Stomach (tissue), 8 donors: ENCODE measurements at regions not wholly inside any gene's neighbourhood (a gene's known extent, or its start where the extent isn't known, plus 50 kb on each side); places are given as distances from the start of the nearest gene placed in this dataset.

Experiments used
- DNase-seq, 2 donors: peaks; one replicate each; pipeline versions ENCODE4 v3.0.0 to v3.0.0-alpha.2; 2013 to 2019
- H3K27ac ChIP-seq, 5 donors: fragments of 200-600 bp in 4 of 5; sonication (generic) in 4 of 5; one replicate each; pipeline ENCODE4 v1.5.1; 2013 to 2019; ENCODE audit warnings: mild to moderate bottlenecking in 1 of 5, moderate library complexity in 1 of 5
- H3K27me3 ChIP-seq, 3 donors: fragments of 200-600 bp; sonication (generic); one replicate each; pipeline ENCODE4 v1.5.1; 2017 to 2019; ENCODE audit warnings: mixed run types in 1 of 3
- H3K36me3 ChIP-seq, 4 donors: fragments of 200-600 bp; sonication (generic); 1 replicate in 3 of 4; 2 replicates in 1 of 4; pipeline ENCODE4 v1.5.1; 2016 to 2019
- H3K4me1 ChIP-seq, 4 donors: fragments of 200-600 bp; sonication (generic); one replicate each; pipeline ENCODE4 v1.5.1; 2016 to 2019
- H3K4me3 ChIP-seq, 4 donors: fragments of 200-600 bp; sonication (generic) in 3 of 4; one replicate each; pipeline ENCODE4 v1.5.1; 2016 to 2019; ENCODE audit warnings: mild to moderate bottlenecking in 1 of 4
- H3K9me3 ChIP-seq, 4 donors: fragments of 200-600 bp; sonication (generic); one replicate each; pipeline ENCODE4 v1.5.1; 2016 to 2019
- CTCF ChIP-seq, 7 experiments: fragments of 450-650 bp in 4 of 7; fragments of 200-600 bp in 3 of 7; sonication (generic) in 3 of 7; IDR thresholded peaks; one replicate each; pipeline ENCODE4 v1.5.1; 2016 to 2019; ENCODE audit warnings: antibody characterized with exemption in 7 of 7, control low read depth in 2 of 7, mild to moderate bottlenecking in 1 of 7
- EP300 ChIP-seq: sonication (generic); formaldehyde crosslinking; IDR thresholded peaks from one replicate; pipeline ENCODE4 v1.6.1; 2017; ENCODE audit warnings: antibody characterized with exemption
- POLR2A ChIP-seq, 4 donors: fragments of 450-650 bp; IDR thresholded peaks; one replicate each; pipeline ENCODE4 v1.6.1; 2016; ENCODE audit warnings: antibody characterized with exemption in 4 of 4, control low read depth in 2 of 4, mild to moderate bottlenecking in 1 of 4, moderate library complexity in 1 of 4
- POLR2AphosphoS5 ChIP-seq, 3 donors: sonication (generic); formaldehyde crosslinking; IDR thresholded peaks; one replicate each; pipeline ENCODE4 v1.6.1; 2016; ENCODE audit warnings: antibody characterized with exemption in 3 of 3
- WGBS, 5 donors: extraction: QIAGEN DNeasy Blood & Tissue Kit in 3 of 5; methylation state at CpG; one replicate each; pipeline versions ENCODE4 v1.1.5 to v1.1.7; 2013 to 2018; 5-methylcytosine and 5-hydroxymethylcytosine counted together
- intact Hi-C: fragments of 100-400 bp; cut with DNase I; formaldehyde crosslinking; loops from one replicate; pipeline ENCODE4 v1.15.1; 2023; ENCODE audit warnings: low total_unique reads
- donor health status: healthy with polysubstance abuse.
- donor health status: Bipolar disorder and iron deficiency.
- donor health status: healthy.

GRCh38 chr1:223029985-223030769, 112.9 kb downstream of the TLR5 start:
- no peaks in the 10 kb centered on the region for H3K36me3 ChIP-seq
- no peak overlapping the region for H3K4me3 ChIP-seq
- H3K27me3 ChIP-seq = no peaks in the 10 kb centered on the region
- DNase-seq = no peak
- intact Hi-C loops = no loop called here
- no peaks in the 10 kb centered on the region for H3K9me3 ChIP-seq
- no peaks in the 10 kb centered on the region for H3K4me1 ChIP-seq
- TF ChIP-seq POLR2A (IDR thresholded peaks at IDR 0.05) (no peak), CTCF (IDR thresholded peaks at IDR 0.05) (no peak), EP300 (no peak), POLR2AphosphoS5 (IDR thresholded peaks at IDR 0.05) (no peak)
- H3K27ac ChIP-seq = no peak overlapping the region
- WGBS, 5 donors = 70 to 85% (median 77%) methylated on average over 6 of the region's 6 CpGs

GRCh38 chr1:223030871-223031400, 112.1 kb downstream of the TLR5 start:
- no peaks in the 10 kb centered on the region for H3K27me3 ChIP-seq
- intact Hi-C loops = no loop called here
- no peak for TF ChIP-seq POLR2AphosphoS5 (IDR thresholded peaks at IDR 0.05)
- TF ChIP-seq CTCF (IDR thresholded peaks at IDR 0.05) = no peak
- TF ChIP-seq EP300 = no peak
- TF ChIP-seq POLR2A (IDR thresholded peaks at IDR 0.05) = no peak
- H3K4me3 ChIP-seq = no peak overlapping the region
- H3K4me1 ChIP-seq = no peaks in the 10 kb centered on the region
- DNase-seq = no peak
- 70 to 78% (median 74%) methylated on average over 8 of the region's 8 CpGs for WGBS, 5 donors
- no peaks in the 10 kb centered on the region for H3K9me3 ChIP-seq
- H3K36me3 ChIP-seq = no peaks in the 10 kb centered on the region
- peak overlapping the region in 1 of 5 donors; percentile 28 for H3K27ac ChIP-seq

- Histone ChIP-seq H3K9me3 (no peaks in the 10 kb centered on the region), H3K4me3 (no peak overlapping the region), H3K27me3 (no peaks in the 10 kb centered on the region), H3K4me1 (no peaks in the 10 kb centered on the region), H3K36me3 (no peaks in the 10 kb centered on the region), H3K27ac (peak overlapping the region in 1 of 5 donors; percentile 28)
- intact Hi-C loops = no loop called here
- TF ChIP-seq CTCF (IDR thresholded peaks at IDR 0.05) = no peak
- TF ChIP-seq POLR2A (IDR thresholded peaks at IDR 0.05) = no peak
- TF ChIP-seq POLR2AphosphoS5 (IDR thresholded peaks at IDR 0.05) = no peak
- no peak for TF ChIP-seq EP300
- WGBS, 5 donors = 79 to 90% (median 86%) methylated on average over 9 to 11 of the region's 11 CpGs
- DNase-seq = peak in 1 of 2 donors; percentile 23
Observed at GRCh38 chr1:223031733-223032601, 111.1 kb downstream of the TLR5 start.

- Histone ChIP-seq H3K36me3 (no peaks in the 10 kb centered on the region), H3K9me3 (no peaks in the 10 kb centered on the region), H3K4me3 (no peak overlapping the region), H3K27me3 (no peaks in the 10 kb centered on the region), H3K4me1 (no peaks in the 10 kb centered on the region), H3K27ac (no peak overlapping the region)
- intact Hi-C loops = no loop called here
- WGBS, 5 donors = 71 to 79% (median 76%) methylated on average over 3 of the region's 3 CpGs
- no peak for DNase-seq
- TF ChIP-seq POLR2AphosphoS5 (IDR thresholded peaks at IDR 0.05) (no peak), EP300 (no peak), CTCF (IDR thresholded peaks at IDR 0.05) (no peak), POLR2A (IDR thresholded peaks at IDR 0.05) (no peak)
Observed at GRCh38 chr1:223033658-223034057, 109.4 kb downstream of the TLR5 start.
